HG03103 (cell line): ENCODE measurements at regions not wholly inside any gene's neighbourhood (a gene's known extent, or its start where the extent isn't known, plus 50 kb on each side); places are given as distances from the start of the nearest gene placed in this dataset.
A peak's percentile ranks its signal among the peaks of the same experiment; 100 is the strongest.
"Not testable (repeated sequence)": the region's sequence is repeated elsewhere in the genome, so short reads cannot be mapped to it uniquely, and the experiment has no call there.

Experiments used
- ATAC-seq: cut with Tn5 transposase; IDR thresholded peaks from one replicate; pipeline ENCODE4 v1.9.1; 2021; ENCODE audit warnings: low read depth; ENCODE audit not compliant: unreplicated experiment

DNA sequence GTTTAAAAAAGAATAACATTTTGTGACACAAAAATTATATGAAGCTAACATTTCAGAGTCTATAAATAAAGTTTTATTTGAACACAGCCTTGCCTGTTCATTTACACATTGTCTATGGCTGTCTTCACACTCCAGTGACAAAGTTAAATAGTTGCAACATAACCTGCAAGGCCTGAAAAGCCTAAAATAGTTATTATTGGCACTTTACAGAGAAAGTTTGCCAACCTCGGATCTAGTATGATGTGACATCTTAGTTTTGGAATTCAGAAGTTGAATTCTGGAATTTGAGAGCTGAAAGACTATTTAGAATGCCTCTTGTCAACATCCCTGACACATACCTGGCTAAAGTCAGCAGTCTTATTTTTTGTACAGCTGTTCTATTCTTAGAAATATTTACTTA, 68.3 kb downstream of the DYRK2 start:
- no peak for ATAC-seq

DNA sequence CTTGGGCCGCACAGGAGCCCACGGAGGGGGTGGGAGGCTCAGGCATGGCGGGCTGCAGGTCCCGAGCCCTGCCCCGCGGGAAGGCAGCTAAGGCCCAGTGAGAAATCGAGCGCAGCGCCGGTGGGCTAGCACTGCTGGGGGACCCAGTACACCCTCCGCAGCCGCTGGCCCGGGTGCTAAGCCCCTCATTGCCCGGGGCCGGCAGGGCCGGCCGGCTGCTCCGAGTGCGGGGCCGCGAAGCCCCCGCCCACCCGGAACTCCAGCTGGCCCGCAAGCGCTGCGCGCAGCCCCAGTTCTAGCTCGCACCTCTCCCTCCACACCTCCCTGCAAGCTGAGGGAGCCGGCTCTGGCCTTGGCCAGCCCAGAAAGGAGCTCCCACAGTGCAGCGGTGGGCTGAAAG, 70.8 kb downstream of the DYRK2 start:
- not testable (repeated sequence) for ATAC-seq

DNA sequence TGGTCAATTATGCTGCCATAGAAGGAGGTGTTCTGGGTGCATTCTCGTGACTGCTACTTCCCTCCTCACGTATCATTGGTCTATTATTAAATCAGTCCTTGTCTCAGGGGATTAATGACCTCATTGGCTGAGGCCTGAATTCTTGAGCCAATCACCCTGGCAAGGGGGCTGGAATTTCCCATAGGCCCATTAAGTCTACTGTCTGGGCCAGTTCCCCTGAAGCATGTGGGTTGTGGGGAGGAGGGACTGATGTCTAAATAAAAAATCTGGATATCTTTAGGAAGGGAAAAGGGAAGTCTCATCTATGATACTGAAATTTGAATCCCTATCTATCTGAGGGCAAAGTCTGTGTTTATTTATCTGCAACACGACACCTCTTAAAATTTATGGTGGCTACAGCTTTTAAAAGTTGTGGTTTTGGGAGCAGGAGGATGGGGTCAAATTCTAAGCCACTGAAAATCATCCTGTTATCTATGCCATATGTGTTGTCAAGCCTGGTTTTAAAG, 71.9 kb downstream of the DYRK2 start:
- no peak for ATAC-seq

DNA sequence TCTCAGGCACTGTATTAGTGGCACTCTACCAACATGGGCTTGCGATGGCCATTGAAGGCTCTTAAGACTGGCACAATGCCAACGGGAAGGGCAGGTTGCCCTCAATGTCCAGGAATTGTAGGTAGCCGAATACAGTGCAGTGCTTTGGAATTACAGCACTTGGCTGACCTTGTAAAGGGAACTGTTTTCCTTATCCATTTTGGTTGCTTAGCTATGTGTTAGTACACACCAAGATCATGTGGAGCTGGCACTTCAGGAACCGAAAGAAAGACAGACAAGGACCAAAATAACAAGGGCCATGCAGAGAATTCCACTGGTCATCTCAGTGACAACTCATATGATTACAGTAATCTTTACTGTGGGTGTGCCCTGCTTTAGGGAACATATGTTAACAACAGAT, 72.7 kb downstream of the DYRK2 start:
- ATAC-seq: no peak

DNA sequence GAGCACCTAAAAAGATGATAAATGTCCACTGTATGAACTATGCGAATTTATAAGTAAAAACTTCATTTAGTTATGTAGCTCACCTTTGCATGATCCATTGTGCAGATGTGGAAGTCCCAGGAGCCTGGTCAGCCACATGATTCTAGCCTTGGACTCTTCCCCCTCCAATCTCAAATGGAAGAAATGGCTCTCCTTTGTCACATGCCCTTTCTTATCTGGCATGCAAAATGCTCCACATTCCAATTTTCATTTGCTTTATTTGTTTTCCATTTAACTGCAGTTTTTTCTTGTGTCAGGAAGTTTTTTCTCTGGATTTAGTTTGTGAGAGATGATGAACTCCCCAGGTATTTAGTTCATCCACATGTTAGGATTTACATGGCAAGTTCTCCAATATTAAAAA, 73.8 kb downstream of the DYRK2 start:
- no peak for ATAC-seq

DNA sequence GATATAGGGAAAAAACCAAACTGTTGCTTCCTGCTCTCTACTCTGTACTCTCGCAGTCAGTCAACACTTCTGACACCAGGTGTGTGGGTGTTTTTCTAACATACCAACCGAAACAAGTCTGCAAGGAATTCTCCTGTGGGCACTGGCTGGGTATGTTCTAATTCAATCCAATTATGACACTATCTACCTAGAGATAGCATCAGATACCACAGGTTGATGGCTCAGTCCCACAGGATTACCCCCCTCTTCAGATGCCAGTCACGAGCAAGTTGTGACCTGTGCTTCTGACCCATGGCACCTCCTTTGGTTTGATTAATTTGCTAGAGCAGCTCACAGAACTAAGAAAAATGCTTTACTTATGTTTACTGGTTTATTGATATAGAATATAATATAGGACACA, 78.3 kb downstream of the DYRK2 start:
- ATAC-seq: no peak

DNA sequence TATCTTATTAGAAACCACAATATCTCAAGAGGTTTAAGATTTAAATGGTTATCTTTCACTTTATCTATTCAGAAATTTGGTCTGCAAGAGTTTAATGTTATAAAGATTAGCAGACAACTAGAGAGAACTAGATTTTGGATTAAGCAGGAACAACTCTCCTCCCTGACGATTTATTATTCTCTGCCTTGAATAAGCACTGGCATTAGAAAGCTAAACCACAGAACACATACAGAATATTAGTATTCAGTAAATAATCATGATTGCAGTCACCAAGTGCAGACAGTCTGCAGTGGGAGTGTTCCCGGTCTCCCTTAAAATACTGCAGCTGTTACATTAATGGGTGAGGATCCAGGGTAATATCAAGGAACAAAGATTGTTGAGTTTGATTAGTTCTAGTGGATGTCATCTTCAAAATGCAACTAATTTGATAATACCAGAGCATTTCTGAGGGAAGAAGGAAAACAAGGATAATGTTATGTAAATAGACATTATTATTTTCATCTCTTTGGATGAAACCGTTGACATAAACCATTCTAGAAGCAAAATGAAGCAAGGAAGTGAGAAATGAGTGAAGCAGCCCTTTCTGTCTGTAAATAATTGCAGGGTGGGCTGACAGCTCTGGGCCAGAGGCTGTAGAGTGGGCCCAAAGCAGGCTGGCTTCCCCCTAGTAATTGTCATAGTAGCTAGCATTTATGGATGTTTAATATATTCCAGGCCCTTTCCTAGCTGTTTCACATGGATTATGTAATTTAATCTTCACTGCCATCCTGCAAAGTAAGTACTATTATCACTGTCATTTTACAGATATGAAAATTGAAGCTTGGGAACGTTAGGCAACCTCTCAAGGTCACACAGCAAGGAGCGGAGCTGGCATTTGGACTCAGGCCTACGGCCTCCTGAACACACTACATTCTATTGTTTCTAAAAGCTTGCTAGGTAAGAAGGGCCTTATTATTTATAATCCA, 79.4 kb downstream of the DYRK2 start:
- no peak for ATAC-seq

DNA sequence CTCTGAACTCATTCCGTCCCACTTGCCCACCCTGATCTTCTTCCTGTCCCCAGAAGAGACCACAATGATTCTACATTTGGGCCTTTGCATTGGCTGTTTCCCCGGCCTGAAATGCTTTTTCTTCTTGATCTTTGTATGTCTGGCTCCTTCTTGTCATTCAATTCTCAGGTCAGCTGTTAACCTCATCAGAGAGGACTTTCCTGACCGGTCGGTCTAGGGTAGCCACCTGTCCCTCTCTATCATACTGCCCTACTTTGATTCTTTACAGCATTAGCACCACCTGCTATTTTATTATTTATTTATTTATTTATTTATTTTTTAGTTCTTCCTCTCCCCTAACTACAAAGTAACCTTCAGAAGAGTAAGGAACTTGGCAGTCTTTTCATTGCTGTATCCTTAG, 84.3 kb downstream of the DYRK2 start:
- no peak for ATAC-seq

DNA sequence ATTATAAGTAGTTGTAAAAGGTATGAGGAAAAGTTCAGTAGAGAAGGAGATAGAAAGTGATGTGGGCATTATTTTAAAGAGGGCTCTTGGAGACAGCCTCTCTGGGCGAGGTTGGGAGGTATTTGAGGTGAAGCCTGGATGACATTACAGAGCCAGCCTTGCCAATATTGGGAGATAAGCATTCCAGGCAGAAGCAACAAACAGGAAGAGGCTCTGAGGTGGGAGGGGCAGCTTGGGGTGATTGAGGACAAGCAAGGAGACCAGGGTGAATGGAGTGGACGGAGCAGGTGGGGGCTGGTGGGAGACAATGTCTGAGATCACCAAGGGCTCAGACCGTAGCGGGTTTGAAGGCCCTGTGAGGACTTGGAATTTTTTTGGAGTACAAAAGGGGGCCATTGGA, 87.3 kb downstream of the DYRK2 start:
- no peak for ATAC-seq

DNA sequence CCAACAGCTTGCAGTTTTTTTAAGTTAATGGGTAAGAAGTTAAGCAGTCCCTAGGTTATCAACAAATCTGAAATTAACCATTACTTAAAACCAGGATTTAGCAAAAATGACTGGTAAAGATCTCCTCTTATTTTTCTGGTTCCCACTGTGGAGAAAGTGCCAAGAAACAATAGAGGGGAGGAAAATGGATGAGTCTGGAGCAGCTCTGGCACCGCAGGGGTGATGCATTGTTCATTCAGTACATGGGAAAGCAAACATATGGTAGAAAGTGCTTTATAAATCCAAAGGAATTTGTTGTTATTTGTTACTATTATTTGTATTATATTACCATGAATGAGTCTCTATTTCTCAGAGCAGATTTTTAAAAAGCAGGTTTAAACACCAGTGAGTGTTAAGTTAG, 92.2 kb downstream of the DYRK2 start:
- no peak for ATAC-seq

DNA sequence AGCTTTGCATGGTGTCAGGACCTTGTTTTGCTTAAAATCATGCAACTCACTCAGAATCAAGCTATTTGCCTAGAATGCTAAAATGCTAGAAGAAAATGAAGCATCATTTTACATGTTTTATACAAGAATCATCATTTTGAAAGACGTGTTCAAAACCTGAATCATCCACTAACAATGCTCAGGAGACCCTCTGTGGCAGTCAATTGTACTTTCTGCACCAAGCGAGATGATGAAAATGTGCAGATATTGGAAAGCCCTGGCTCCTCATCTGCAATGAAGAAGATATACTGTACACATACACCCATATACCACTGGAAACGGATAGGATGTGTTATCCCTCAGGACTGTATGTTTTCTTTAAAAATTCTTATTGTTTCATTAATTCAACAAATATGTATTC, 92.7 kb downstream of the DYRK2 start:
- ATAC-seq: no peak

DNA sequence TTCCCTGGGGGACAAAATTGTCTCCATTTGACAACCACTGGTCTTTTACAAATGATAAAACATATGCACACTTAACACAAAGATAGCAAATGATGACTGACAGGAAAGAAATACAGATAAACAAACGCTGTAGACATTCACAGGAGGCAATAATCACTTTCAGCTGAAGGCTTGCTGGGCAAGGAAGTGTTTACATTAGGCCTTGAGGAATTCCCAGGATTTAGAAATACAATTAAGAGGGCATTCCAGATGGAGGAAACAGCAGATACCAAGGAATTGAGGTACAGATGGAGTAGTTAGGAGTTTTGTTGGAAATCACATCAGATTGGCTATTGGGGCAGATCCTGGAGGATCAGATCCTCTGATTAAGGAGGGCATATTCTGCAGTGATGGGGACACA, 93.9 kb downstream of the DYRK2 start:
- no peak for ATAC-seq

DNA sequence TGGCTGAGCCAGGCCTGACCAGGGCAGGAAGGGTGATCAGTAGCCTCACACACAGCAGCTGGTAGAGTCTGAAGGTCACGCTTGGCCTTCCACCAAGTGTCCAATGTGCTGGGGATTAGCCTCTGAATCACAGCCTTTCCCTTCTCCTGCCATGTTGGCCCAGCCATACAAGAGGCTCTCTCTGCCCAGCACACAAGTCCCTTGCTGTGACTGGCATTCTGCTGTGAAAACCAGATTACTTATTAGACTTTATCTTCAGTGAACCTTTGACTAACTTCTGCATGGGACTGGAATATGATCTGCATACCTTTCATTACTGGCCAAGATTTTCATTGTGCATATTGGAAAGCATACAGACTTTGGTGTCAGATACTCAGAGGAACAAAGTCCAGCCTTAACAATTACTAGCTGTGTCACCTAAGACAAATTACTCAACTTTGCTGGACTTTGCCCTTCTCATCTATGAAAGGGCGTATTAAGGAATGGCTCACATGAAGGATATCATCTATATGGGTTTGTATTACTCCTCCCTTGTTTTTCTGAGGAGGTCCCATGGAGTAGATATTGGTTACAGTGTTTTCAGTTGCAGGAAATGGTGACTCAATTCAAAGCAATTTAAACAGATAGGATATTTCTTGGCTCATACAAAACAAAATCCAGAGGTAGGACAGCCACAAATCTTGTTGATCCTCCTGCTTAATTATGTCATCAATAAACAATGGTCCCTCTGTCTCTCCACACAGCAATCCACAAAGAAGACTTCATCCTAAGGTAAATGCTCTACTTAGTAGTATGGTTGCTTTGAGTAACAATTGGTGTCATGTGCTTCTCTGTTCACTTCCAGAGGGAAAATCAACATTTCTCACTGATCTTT, 99.6 kb downstream of the DYRK2 start:
- no peak for ATAC-seq

DNA sequence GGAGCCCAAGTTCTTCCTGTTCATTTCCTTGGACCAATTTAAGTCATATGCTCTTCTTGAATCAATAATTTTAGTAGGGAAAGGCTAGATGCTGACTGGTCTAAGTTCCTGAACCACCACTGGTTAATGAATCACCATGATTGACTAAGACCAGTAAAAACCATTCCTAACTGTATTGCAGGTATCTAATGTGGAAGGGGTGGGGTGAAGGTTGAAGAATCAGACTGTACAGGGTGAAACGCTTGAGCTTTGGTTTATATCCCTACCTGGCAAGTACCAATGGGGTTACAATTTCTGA, 100.1 kb downstream of the DYRK2 start:
- no peak for ATAC-seq

DNA sequence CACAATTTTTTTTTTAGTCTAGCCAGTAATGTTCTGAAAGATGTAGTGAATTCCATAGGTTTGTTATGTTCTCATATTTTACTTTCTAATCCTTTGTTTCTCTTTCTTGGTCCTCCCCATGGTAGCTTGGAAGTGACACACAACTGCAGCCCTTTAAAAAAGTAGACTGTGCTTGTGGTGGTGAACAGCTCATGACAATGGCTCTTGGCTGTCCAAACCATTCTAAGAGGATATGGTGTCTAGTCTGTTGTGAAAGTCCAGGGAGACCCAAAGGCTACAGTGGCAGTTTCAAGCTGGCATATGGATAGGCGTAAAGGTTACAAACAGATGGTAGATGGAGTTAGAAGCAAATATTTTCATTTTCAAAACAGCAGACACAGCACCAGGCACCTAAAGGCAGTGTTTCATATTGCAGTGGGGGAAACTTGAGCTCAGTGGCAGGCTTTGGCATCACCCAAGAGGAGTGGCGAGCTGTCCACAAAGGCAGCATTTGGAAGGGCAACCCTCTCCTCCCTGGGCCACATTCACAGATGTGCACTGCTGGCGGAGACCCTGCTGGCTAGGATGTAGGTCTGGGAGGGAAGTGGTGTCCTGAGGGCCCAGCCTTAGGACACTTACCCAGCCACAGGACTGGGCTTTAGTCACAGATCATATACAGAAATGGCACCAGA, 102.1 kb downstream of the DYRK2 start:
- no peak for ATAC-seq

DNA sequence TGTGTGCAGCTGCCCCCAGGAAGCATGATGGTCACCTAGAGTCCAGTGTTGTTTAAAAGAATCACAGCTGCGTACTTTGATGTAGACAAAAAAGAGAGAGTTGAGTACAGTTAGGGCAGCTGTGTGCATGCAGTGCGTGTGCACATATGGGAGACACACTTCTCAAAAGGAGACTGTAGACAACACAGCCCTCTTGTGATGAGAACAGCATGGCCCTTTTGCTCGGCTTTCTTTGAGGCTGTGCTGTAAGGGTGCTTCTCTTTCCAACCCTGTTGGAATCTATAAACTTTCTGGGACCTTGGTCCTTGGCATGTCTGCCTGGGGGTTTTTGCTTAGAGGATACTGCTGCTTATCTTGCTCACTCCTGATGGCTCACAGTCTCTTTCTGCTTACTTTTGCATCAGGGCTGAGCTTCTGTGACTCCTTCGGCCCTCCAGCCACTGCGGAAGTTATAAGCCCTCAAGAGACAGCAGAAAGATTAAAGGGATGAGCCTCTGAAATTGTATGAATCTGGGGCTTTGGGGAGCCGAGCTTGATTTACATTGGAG, 102.9 kb downstream of the DYRK2 start:
- ATAC-seq: no peak

DNA sequence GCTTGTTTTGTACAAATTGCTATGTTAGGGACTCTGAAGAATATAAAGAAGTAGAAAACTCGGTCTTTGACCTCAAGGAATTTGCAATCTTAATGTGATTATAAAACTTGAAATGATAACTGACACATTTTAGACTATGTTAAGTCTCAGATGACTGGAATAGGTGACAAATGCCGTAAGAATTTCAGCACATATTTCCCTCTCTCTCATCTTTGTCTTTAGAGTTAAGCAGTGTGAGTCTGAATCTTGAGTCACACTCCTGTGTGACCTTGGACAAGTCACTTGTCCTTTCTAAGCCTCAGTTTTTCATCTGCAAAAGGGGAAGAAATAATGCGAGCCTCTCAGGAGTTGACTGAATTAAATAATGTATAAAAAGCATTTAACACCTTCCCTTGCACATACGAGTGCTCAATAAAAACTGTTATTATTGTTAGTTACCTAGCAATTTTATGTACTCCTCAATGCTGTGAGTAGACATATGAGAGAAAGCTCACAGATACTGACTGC, 103.7 kb downstream of the DYRK2 start:
- ATAC-seq: no peak

DNA sequence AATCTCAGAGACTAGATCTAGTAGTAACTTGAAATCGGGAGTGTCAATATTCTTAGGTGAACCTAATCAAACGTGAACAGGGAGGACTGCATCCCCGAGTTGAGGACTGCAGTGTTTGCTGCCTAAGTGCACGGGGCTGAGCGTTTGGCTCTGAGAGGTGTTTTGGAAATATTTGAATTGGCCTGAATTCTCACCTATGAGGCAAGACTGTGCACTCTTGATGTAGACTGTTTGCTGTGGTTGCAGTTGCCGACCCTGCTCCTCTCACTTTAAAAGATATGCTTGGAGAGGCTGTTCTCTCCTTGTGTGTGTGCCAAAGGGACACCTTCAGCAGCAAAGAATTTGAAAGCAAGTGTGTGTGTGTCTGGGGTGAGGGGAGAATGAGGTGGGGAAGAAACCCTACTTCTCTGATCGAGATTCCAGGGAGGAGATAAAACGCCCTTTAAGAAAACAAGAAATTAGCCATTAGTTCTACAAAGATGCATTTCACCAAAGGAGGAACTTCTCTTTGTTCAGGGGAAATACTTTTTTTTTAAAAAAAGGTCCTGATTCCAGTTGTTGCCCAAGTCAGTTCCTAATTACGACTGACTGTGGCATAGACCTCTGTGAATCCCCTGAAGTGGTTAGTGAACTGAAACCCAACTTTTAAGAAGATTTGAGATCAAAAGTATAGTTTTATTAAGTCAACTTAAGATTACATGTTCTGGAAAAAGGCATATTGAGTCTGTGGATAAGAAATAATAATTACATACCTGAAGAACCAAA, 106.6 kb downstream of the DYRK2 start:
- no peak for ATAC-seq

DNA sequence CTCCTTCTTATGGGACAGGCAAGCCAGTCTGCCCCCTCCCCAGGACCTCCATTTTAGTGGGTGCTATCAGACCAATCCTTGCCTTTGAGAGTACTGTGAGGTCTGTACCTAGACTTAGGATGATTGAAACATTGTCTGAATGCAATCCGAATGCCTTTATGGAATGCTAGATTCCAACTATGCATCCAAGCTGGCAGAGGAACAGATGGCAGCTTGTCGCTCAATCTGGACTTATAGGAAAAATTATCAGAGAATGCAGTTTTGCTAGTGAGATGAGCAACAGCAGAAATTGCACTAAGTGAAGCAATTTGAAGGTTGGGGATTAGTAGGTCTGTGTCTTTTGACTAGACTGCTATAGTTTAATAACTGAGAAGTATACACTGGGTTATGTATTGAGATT, 109.1 kb downstream of the DYRK2 start:
- ATAC-seq: peak; percentile 12

DNA sequence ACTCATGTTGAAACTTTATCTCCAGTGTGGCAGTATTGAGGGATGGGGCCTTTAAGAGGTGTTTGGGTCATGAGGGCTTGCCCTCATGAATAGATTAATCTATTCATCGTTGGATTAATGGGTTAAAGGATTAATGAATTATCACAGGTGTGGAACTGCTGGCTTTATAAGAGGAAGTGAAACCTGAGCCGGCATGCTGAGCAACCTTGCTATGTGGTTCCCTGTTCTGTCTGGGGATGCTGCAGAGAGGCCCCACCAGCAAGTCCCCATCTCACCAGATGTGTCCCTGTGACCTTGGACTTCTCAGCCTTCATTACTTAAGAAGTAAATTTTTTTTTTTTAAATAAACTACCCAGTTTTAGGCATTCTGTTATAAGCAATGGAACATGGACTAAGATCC, 109.6 kb downstream of the DYRK2 start:
- ATAC-seq: peak; percentile 98
